ENCODE measurements at regions not wholly inside any gene's neighbourhood (a gene's known extent, or its start where the extent isn't known, plus 50 kb on each side); places are given as distances from the start of the nearest gene placed in this dataset.

- Histone ChIP-seq H3K36me3 (ENCODE audit: control insufficient read depth, insufficient read depth, low read length) (no peaks in the 10 kb centered on the region), H3K4me3 (ENCODE audit: low read length) (no peak overlapping the region), H3K27me3 (ENCODE audit: control insufficient read depth, insufficient read depth, low read length) (no peaks in the 10 kb centered on the region), H3K27ac (ENCODE audit: low read length) (no peak overlapping the region), H3K9me3 (ENCODE audit: control insufficient read depth, insufficient read depth, low read length) (no peaks in the 10 kb centered on the region), H3K4me1 (ENCODE audit: control insufficient read depth, insufficient read depth, low read length) (no peaks in the 10 kb centered on the region)
- no peak for DNase-seq
- no peak for ATAC-seq
- Mint-ChIP-seq H3K36me3 (no peaks in the 10 kb centered on the region), H3K9me3 (no peaks in the 10 kb centered on the region), H3K27me3 (ENCODE audit: low read depth in 2 of 2) (peaks cover 13 to 14% of the 10 kb centered on the region in 2 donors), H3K4me3 (no peak overlapping the region), H3K27ac (no peak overlapping the region), H3K4me1 (no peaks in the 10 kb centered on the region)
- TF ChIP-seq CTCF (IDR thresholded peaks at IDR 0.05): no peak
- intact Hi-C loops (cut with micrococcal nuclease): no loop called here
- 90% methylated on average over 11 of the region's 11 CpGs for WGBS (ENCODE audit: insufficient coverage)
These were observed 469.3 kb upstream of the KLF6 start for GRCh38 chr10:4254101-4254994.

GRCh38 chr10:4252701-4253100 is 467.7 kb upstream of the KLF6 start:
- DNase-seq: no peak
- Mint-ChIP-seq H3K36me3 (no peaks in the 10 kb centered on the region), H3K27me3 (ENCODE audit: low read depth in 2 of 2) (peaks cover 13% of the 10 kb centered on the region in 2 donors), H3K27ac (no peak overlapping the region), H3K4me1 (no peaks in the 10 kb centered on the region), H3K4me3 (no peak overlapping the region), H3K9me3 (no peaks in the 10 kb centered on the region)
- no peak for TF ChIP-seq CTCF (IDR thresholded peaks at IDR 0.05)
- WGBS (ENCODE audit: insufficient coverage): 100% methylated on average over 1 of the region's 2 CpGs
- ATAC-seq: no peak
- Histone ChIP-seq H3K4me1 (ENCODE audit: control insufficient read depth, insufficient read depth, low read length) (no peaks in the 10 kb centered on the region), H3K9me3 (ENCODE audit: control insufficient read depth, insufficient read depth, low read length) (no peaks in the 10 kb centered on the region), H3K4me3 (ENCODE audit: low read length) (no peak overlapping the region), H3K27ac (ENCODE audit: low read length) (no peak overlapping the region), H3K27me3 (ENCODE audit: control insufficient read depth, insufficient read depth, low read length) (no peaks in the 10 kb centered on the region), H3K36me3 (ENCODE audit: control insufficient read depth, insufficient read depth, low read length) (no peaks in the 10 kb centered on the region)
- intact Hi-C loops (cut with micrococcal nuclease): no loop called here

DNA sequence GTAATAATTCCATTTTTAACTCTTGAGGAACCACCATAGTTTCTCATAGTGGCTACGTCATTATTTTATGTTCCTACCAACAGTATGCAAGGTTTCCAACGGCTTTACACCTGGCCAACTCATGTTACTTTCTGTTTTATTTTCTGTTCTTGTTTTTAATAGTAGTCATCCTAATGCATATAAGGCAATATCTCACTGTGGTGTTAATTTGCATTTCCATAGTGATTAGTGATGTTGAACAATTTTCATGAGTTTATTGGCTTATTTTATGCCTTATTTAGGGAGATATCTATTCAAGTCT is 465.5 kb upstream of the KLF6 start:
- Mint-ChIP-seq H3K27me3 (ENCODE audit: low read depth in 2 of 2) (peaks cover 8 to 24% of the 10 kb centered on the region in 2 donors), H3K36me3 (no peaks in the 10 kb centered on the region), H3K4me1 (peaks cover 7 to 8% of the 10 kb centered on the region in 2 donors), H3K9me3 (peaks cover 0 to 2% of the 10 kb centered on the region in 2 donors), H3K27ac (no peak overlapping the region), H3K4me3 (no peak overlapping the region)
- H3K27me3 ChIP-seq (ENCODE audit: control insufficient read depth, insufficient read depth, low read length): no peaks in the 10 kb centered on the region
- intact Hi-C loops (cut with micrococcal nuclease): no loop called here
- TF ChIP-seq CTCF (IDR thresholded peaks at IDR 0.05): no peak
- no peak overlapping the region for H3K4me3 ChIP-seq (ENCODE audit: low read length)
- no peaks in the 10 kb centered on the region for H3K4me1 ChIP-seq (ENCODE audit: control insufficient read depth, insufficient read depth, low read length)
- no peaks in the 10 kb centered on the region for H3K9me3 ChIP-seq (ENCODE audit: control insufficient read depth, insufficient read depth, low read length)
- H3K27ac ChIP-seq (ENCODE audit: low read length): no peak overlapping the region
- DNase-seq (no peak), ATAC-seq (peak in 1 of 3 donors; percentile 59)
- 88% methylated on average over 2 of the region's 2 CpGs for WGBS (ENCODE audit: insufficient coverage)
- H3K36me3 ChIP-seq (ENCODE audit: control insufficient read depth, insufficient read depth, low read length): no peaks in the 10 kb centered on the region

Data from natural killer cell (primary cell).